Kasumi-1 (cell line): ENCODE measurements at regions not wholly inside any gene's neighbourhood (a gene's known extent, or its start where the extent isn't known, plus 50 kb on each side); places are given as distances from the start of the nearest gene placed in this dataset.

Experiments used
- DNase-seq, 2 experiments: peaks; one replicate each; lab custom pipeline; 2025; lab: John Stamatoyannopoulos, UW

GRCh38 chr4:28973587-28974350 is 1746.4 kb upstream of the PCDH7 start:
- no peak for DNase-seq

- no peak for DNase-seq
Measured at GRCh38 chr4:28976369-28976768, 1743.8 kb upstream of the PCDH7 start.

DNA sequence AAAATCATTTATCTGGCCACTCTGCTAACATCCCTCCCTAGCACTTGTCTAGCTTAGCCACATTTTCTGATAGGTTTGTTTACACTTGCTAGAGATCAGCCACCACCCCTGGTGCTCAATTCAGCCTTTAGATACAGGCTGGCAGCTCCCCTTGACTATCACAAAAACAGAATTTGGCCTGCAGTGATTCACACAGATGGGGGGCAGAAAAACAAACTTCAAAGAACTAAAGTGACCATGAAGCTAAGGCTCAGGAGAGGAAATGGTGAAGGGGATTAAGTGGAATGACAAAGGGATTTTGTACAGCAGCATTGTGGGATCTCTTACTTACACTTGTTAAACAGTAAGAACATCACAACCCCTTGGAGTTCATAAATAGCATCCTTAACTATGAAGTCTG is 1718.0 kb upstream of the PCDH7 start:
- DNase-seq, result no peak

DNA sequence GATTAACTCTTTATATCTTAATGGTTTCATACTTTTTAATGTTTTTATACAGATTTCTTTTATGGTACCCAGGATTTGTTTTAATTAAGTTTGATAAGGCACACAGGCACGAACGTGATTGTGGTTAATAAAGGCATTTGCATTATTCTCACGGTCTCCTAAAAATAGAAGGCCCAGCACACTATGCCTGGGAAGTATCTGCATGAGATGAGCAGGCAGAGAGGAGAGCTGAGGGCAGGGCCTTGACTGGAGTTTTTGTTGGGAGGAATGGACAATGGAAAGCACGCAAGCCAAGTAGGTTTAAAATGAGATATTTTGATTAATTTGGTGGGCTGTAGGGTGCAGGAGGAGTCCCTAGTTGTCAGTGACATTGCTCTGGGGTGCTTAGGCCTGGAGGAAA is 1714.3 kb upstream of the PCDH7 start:
- DNase-seq, result no peak

DNA sequence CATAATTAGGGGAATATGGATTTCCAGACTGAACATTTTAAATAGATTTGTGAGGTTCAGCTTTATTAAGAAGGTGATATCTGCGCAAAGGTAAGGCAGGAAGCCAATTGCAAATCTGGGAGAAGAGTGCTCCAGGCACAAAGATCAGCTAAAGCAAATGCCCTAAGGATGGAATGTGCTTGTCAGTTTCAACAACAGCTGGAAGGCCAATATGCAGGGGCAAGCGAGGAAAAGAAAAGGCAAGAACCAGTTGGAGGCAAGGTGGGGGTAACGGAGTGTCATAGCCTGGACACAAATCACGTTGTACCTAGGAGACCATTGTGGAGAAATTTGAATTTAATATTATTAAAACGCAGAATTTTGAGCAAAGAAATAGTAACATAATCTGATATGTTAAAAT is 1710.3 kb upstream of the PCDH7 start:
- DNase-seq, result no peak

GRCh38 chr4:29013341-29013740 is 1706.8 kb upstream of the PCDH7 start:
- no peak for DNase-seq

GRCh38 chr4:29014555-29014954 is 1705.6 kb upstream of the PCDH7 start:
- no peak for DNase-seq

- no peak for DNase-seq
Measured at GRCh38 chr4:29033703-29034102, 1686.5 kb upstream of the PCDH7 start.

GRCh38 chr4:29037501-29037900 is 1682.7 kb upstream of the PCDH7 start:
- no peak for DNase-seq

GRCh38 chr4:29043411-29043810 is 1676.8 kb upstream of the PCDH7 start:
- no peak for DNase-seq

- no peak for DNase-seq
Measured at GRCh38 chr4:29046186-29046585, 1674.0 kb upstream of the PCDH7 start.

DNA sequence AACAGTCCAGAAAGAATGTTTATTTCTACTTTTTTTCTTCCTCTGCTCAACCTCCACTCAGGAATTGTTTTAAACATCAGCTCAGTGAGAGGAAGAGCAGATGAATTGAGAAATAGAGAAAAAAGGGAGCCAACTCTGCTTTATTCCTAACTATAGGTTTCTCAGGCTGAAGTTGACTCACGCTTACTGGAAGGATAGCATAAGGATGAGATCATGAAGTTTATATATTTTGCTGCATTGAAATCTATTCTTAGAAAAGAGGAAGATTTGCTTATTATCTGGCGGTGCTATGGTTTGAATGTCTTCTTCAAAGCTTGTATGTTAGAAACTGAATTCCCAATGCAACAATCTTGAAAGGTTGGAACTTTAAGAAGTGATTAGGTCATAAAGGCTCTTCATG is 1673.4 kb upstream of the PCDH7 start:
- DNase-seq, result no peak

DNA sequence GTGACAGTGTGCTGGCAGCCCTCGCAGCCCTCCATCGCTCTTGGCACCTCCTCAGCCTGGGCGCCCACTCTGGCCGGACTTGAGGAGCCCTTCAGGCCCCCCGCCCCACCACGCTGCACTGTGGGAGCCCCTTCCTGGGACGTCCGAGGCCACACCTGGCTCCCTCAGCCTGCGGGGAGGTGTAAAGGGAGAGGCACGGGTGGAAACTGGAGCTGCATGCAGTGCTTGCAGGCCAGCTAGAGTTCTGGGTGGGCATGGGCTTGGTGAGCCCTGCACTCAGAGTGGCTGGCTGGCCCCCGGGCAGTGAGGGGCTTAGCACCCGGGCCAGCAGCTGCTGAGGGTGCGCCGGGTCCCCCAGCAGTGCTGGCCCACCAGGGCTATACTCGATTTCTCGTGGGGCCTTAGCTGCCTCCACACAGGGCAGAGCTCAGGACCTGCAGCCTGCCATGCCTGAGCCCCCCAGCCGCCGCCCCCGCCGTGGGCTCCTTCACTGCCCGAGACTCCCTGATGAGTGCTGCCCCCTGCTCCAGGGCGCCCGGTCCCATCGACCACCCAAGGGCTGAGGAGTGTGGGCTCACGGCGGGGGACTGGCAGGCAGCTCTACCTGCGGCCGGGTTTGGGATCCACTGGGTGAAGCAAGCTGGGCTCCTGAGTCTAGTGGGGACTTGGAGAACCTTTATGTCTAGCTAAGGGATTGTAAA is 1672.7 kb upstream of the PCDH7 start:
- DNase-seq, result no peak

DNA sequence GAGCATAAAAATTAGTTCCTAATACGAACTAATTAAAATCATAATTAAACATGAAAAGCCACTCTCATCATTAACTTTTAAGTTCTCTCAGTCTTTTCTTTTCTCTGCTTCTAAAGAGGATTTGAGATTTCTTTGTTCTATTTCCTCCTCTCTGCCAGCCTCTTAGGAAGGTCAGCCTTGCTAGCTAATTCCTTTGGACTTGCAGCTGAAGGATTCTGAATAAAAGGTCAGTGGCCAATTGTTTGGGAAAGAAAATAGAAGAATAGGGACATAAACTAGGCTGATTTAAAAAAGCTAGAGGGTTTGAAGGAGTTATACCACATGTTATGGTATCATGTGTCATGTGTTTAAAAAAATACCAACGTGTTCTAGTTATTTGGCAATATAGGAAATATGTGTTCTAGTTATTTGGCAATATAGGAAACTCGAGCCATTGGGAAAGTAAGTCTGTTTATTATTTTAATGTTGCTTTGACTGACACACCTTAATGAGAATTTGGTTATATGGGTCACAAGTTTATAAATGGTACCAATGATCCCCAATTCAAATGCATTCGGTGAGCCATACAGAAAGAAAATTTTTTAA is 1668.7 kb upstream of the PCDH7 start:
- DNase-seq, result no peak

DNA sequence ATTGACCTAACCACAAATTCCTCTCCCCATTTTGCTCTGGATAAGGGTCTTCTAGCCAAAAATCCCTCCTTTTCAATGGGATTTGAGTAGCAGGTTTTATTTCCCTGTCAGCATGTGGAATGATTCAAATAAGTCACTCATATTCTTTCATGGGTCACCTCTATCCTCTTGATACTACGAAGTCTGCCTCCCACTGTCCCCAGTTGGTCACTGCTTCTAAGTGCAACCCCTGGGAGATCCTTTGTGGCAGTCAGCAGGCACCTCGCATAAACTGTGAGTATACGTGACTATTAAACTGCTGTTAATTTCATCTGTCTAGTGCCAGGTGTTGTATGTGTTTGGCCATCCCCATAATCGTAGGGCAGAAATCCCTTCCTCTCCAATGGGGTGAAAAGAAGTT is 1667.9 kb upstream of the PCDH7 start:
- no peak for DNase-seq

- no peak for DNase-seq
Measured at GRCh38 chr4:29058531-29058930, 1661.6 kb upstream of the PCDH7 start.

DNA sequence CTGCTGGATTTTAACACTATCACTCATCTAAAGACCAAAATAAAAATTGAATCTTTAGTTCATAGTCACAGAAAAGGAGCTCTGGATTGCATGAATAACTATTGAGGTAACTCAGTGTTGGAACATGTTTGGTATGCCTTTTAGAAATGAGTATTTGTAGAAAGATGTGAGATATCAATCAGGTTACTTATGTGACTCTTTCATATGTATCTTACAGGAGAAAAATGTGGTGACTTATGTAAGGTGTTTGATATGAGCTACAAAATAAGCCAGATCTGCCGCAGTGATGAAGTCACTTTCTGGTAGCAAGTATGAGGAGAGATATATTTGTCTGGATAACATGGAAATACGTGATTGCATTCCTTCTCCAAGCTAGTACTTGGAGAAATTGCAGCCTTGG is 1653.3 kb upstream of the PCDH7 start:
- no peak for DNase-seq

DNA sequence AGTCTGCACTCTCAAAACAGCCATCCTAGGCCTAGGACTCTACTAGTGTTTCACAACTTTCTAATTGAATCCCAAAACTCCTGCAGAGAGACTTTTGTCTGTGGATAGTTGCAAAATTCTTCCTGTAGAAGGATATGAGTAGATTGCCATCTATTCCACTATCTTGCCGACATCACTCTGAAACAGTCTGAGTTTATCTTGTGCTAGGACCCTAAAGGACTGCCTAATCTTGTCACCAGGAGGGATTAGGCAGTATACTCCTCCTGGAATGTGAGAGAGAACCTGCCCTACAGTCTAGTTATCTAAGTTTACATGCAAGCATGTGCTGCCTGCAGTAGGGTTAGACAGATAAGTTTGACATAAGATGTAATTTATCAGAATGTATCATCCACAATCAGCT is 1646.6 kb upstream of the PCDH7 start:
- DNase-seq, result no peak

GRCh38 chr4:29075366-29075765 is 1644.8 kb upstream of the PCDH7 start:
- no peak for DNase-seq

DNA sequence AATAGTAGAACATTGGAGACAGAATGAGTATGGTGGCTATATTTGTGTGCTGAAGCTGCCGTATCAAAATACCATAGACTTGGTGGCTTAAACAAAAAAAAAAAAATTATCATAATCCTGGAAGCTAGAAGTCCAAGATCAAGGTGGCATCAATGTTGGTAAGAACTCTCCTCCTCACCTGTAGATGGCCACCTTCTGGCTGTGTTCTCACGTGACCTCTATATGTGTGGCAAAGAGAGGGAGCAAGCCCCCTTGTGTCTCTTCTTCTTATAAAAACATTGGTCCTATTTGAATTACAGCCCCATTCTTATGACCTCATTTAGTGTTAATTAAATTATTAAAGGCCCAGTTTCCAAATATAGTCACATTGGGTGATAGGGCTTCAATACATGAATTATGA is 1640.9 kb upstream of the PCDH7 start:
- DNase-seq, result no peak

DNA sequence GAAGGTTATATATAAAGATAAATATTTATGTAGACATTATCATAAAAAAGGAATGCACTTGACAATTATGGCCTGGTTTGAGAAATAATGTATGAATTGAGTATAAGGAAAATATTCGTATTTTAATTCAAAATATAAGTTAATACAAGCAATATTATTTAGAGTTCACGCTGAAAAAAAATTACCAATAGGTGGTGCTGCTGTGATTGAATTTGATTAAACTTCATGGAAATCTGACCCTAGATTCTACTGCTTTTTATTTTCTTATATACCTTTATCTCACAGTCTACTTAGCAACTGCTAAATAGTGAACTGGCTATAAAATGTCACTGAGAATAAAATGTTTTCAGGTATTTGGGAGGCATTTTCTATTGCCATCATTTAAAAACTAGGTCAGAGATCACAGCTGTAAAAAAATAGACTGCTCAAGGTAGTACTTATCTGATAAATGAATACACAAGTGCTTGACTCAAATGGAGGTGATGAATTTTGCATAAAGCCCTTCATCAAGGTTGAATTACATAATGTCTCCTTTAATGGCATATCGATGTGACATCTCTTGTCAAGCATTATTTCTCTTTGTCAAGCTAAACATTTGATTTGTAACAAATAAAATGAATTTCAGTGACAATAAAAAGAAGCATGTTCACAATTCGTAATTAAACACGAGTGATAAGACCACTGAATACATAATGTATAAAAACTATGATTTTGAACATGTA is 1638.8 kb upstream of the PCDH7 start:
- DNase-seq, result peak; percentile 12 to 36

DNA sequence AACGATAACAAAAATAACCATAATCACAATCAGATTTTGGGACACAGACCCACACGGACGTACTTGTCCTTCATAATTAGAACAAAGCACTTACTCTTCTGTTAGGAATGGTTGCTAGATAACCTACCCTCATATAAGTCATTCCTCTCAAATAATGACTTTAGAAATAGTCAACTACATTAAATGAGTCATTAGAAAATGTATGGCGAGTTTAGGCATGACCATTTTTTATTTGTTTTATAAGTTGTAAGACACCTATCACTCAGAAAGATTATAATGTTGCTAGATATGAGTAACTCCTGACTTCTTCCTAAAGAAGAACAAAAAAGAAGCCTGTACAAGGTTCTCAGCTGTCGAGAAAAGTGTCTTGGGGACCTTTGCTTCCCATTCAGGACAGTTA is 1637.5 kb upstream of the PCDH7 start:
- DNase-seq, result no peak

GRCh38 chr4:29085748-29086147 is 1634.4 kb upstream of the PCDH7 start:
- no peak for DNase-seq
